ENCODE measurements at regions not wholly inside any gene's neighbourhood (a gene's known extent, or its start where the extent isn't known, plus 50 kb on each side); places are given as distances from the start of the nearest gene placed in this dataset.

DNA sequence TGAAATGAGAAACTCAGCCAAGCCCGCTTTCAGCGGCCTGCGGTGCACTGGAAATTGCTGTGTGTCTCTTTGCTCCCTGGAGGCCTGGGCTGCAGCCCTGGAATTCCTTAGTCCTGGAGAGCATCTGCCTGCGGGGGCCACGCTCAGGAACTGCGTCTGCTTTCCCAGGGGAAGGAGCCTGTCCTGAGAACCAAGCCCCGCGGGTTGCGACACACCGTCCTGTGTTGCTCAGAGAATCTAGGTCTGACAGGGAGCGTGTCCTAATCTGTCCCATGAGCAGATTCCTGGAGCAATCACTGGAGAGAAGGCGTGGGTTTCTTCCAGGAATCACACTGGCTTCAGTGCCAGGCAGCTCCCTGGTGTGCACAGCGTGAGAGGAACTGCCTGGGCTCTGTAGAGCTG is 708.1 kb downstream of the BRD1 start:
- no peaks in the 10 kb centered on the region for H3K79me2 ChIP-seq (ENCODE audit: low read length)
- DNase-seq (no peak), ATAC-seq (no peak)
- 0 out of 2 replicates have a peak, but pooled peaks cover 3% of the 10 kb centered on the region for H3K27me3 ChIP-seq (ENCODE audit: low read length)
- H3K4me1 ChIP-seq (ENCODE audit: insufficient read depth, low read length), result no peaks in the 10 kb centered on the region
- H2AFZ ChIP-seq (ENCODE audit: low read length), result no peak overlapping the region
- no peaks in the 10 kb centered on the region for H3K9me3 ChIP-seq (ENCODE audit: low read length)
- ChIA-PET POLR2A (ENCODE audit: unreplicated experiment) (no interaction called here), CTCF (no interaction called here)
- no peak overlapping the region for H3K9ac ChIP-seq (ENCODE audit: low read length)
- BruUV-seq (replicated peaks), result no TSS peak
- no peaks in the 10 kb centered on the region for H3K36me3 ChIP-seq (ENCODE audit: low read depth, low read length)
- H4K20me1 ChIP-seq (ENCODE audit: low read length), result no peaks in the 10 kb centered on the region
- no peak for TF ChIP-seq EZH2 (IDR thresholded peaks at IDR 0.05; ENCODE audit: low read length, unreplicated experiment)
- TF ChIP-seq CTCF (conservative IDR thresholded peaks at IDR 0.05; ENCODE audit: low read depth, low read length), result no peak
- TF ChIP-seq EZH2phosphoT487 (IDR thresholded peaks at IDR 0.05; ENCODE audit: borderline replicate concordance, low read length), result no peak
- H3K4me3 ChIP-seq (ENCODE audit: low read length), result no peak overlapping the region
- intact Hi-C loops (cut with micrococcal nuclease), result no loop called here
- H3K27ac ChIP-seq (ENCODE audit: low read length), result no peak overlapping the region
- no peaks in the 10 kb centered on the region for H3F3A ChIP-seq (ENCODE audit: low read length, unreplicated experiment)
- no peaks in the 10 kb centered on the region for H3K9me2 ChIP-seq (replicated peaks; ENCODE audit: low read length)
- H3K4me2 ChIP-seq (ENCODE audit: low read length), result no peak overlapping the region

DNA sequence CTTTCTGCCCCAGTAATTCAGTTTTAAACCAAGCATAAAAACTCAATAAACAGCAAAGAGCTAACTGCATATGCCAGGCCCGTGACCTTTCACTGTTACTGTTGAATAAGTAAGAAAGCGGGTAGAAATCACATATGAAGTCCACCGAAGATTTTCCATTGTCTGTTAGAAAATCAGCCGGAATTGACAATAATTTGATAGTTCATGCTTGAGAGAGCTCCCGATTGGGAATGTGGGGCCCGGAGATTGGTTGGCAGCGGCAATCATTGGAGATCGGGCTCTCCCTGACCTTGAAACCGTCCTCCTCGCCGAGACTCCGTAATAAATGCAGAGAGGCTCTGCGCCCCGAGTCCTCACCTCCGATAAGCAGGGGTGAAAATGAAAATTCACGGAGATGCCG is 709.6 kb downstream of the BRD1 start:
- no peaks in the 10 kb centered on the region for H3K36me3 ChIP-seq (ENCODE audit: low read depth, low read length)
- no peaks in the 10 kb centered on the region for H3K4me1 ChIP-seq (ENCODE audit: insufficient read depth, low read length)
- H3K9me2 ChIP-seq (replicated peaks; ENCODE audit: low read length), result no peaks in the 10 kb centered on the region
- intact Hi-C loops (cut with micrococcal nuclease), result no loop called here
- BruUV-seq (replicated peaks), result no TSS peak
- no peaks in the 10 kb centered on the region for H3F3A ChIP-seq (ENCODE audit: low read length, unreplicated experiment)
- ChIA-PET CTCF (no interaction called here), POLR2A (ENCODE audit: unreplicated experiment) (no interaction called here)
- no peak overlapping the region for H3K4me3 ChIP-seq (ENCODE audit: low read length)
- ATAC-seq, result no peak
- H3K9ac ChIP-seq (ENCODE audit: low read length), result no peak overlapping the region
- no peak overlapping the region for H2AFZ ChIP-seq (ENCODE audit: low read length)
- 0 out of 2 replicates have a peak, but pooled peaks cover 3% of the 10 kb centered on the region for H3K27me3 ChIP-seq (ENCODE audit: low read length)
- no peak for TF ChIP-seq CTCF (conservative IDR thresholded peaks at IDR 0.05; ENCODE audit: low read depth, low read length)
- no peak for TF ChIP-seq EZH2 (IDR thresholded peaks at IDR 0.05; ENCODE audit: low read length, unreplicated experiment)
- TF ChIP-seq EZH2phosphoT487 (IDR thresholded peaks at IDR 0.05; ENCODE audit: borderline replicate concordance, low read length), result no peak
- no peak overlapping the region for H3K4me2 ChIP-seq (ENCODE audit: low read length)
- H4K20me1 ChIP-seq (ENCODE audit: low read length), result no peaks in the 10 kb centered on the region
- DNase-seq, result no peak
- H3K9me3 ChIP-seq (ENCODE audit: low read length), result no peaks in the 10 kb centered on the region
- no peak overlapping the region for H3K27ac ChIP-seq (ENCODE audit: low read length)
- H3K79me2 ChIP-seq (ENCODE audit: low read length), result no peaks in the 10 kb centered on the region

DNA sequence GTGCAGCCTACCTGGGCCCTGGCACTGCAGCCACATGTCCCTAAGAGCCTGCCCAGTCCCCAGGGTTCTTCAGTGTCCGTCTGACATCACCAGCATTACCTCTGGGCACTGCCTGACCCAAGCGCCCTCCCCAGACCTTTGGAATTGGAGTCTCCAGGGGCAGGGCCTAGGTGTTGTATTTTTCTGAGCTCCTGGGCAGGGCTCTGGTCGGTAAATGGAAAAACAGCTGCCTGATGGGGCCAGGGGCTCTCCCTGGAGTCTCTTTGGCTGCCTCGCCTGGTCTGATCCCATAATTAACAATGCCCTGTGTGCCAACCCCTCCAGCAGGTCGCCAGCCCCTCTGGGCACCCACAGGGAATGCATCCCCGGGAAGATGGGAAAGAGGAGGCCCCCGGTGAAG is 710.2 kb downstream of the BRD1 start:
- H3F3A ChIP-seq (ENCODE audit: low read length, unreplicated experiment), result no peaks in the 10 kb centered on the region

More for the DNA sequence above, 710.2 kb downstream of the BRD1 start:
- Histone ChIP-seq H3K79me2 (ENCODE audit: low read length) (no peaks in the 10 kb centered on the region), H3K4me1 (ENCODE audit: insufficient read depth, low read length) (no peaks in the 10 kb centered on the region), H3K36me3 (ENCODE audit: low read depth, low read length) (no peaks in the 10 kb centered on the region), H3K9me3 (ENCODE audit: low read length) (no peaks in the 10 kb centered on the region), H3K27me3 (ENCODE audit: low read length) (0 out of 2 replicates have a peak, but pooled peaks cover 3% of the 10 kb centered on the region), H3K9ac (ENCODE audit: low read length) (no peak overlapping the region), H3K27ac (ENCODE audit: low read length) (no peak overlapping the region), H3K4me3 (ENCODE audit: low read length) (no peak overlapping the region), H3K9me2 (replicated peaks; ENCODE audit: low read length) (no peaks in the 10 kb centered on the region), H2AFZ (ENCODE audit: low read length) (no peak overlapping the region), H4K20me1 (ENCODE audit: low read length) (no peaks in the 10 kb centered on the region), H3K4me2 (ENCODE audit: low read length) (no peak overlapping the region)
- POLR2A ChIA-PET (ENCODE audit: unreplicated experiment), result no interaction called here
- intact Hi-C loops (cut with micrococcal nuclease), result no loop called here
- no peak for ATAC-seq
- DNase-seq, result no peak
- CTCF ChIA-PET, result no interaction called here
- no TSS peak for BruUV-seq (replicated peaks)
- TF ChIP-seq EZH2phosphoT487 (IDR thresholded peaks at IDR 0.05; ENCODE audit: borderline replicate concordance, low read length), result no peak
- no peak for TF ChIP-seq EZH2 (IDR thresholded peaks at IDR 0.05; ENCODE audit: low read length, unreplicated experiment)
- no peak for TF ChIP-seq CTCF (conservative IDR thresholded peaks at IDR 0.05; ENCODE audit: low read depth, low read length)

Measured in PC-3 (cell line).